HEK293T (cell line): ENCODE measurements at regions not wholly inside any gene's neighbourhood (a gene's known extent, or its start where the extent isn't known, plus 50 kb on each side); places are given as distances from the start of the nearest gene placed in this dataset.

ENCODE experiments used
- CTCF ChIA-PET: fragments of 350-600 bp; formaldehyde crosslinking; extraction: SDS; loops from one replicate; lab custom pipeline; 2021; ENCODE audit warnings: antibody characterized with exemption, inconsistent platforms; lab: Yijun Ruan, JAX
- POLR2A ChIA-PET: fragments of 350-600 bp; formaldehyde crosslinking; extraction: SDS; loops from one replicate; lab custom pipeline; 2020; ENCODE audit warnings: antibody characterized with exemption, inconsistent platforms; lab: Yijun Ruan, JAX
- DNase-seq: peaks from one replicate; pipeline ENCODE4 v3.0.0; 2012; ENCODE audit warnings: mixed read lengths; ENCODE audit errors: extremely low spot score
- ARNT ChIP-seq: fragments of 450-650 bp; IDR thresholded peaks from 2 replicates; pipeline ENCODE4 v1.6.1; 2017; ENCODE audit warnings: mild to moderate bottlenecking
- BHLHE40 ChIP-seq: fragments of 450-650 bp; IDR thresholded peaks from 2 replicates; pipeline ENCODE4 v1.6.1; 2016; ENCODE audit warnings: mild to moderate bottlenecking, moderate library complexity, borderline replicate concordance
- CTBP1 ChIP-seq: fragments of 450-650 bp; IDR thresholded peaks from 2 replicates; pipeline ENCODE4 v1.6.1; 2016; ENCODE audit warnings: borderline replicate concordance
- ELF4 ChIP-seq: fragments of 450-650 bp; IDR thresholded peaks from 2 replicates; pipeline ENCODE4 v1.6.1; 2017; ENCODE audit warnings: antibody characterized with exemption
- FOXA1 ChIP-seq: fragments of 450-650 bp; IDR thresholded peaks from 2 replicates; pipeline ENCODE4 v1.6.1; 2016; ENCODE audit warnings: mild to moderate bottlenecking
- FOXK2 ChIP-seq: fragments of 450-650 bp; IDR thresholded peaks from 2 replicates; pipeline ENCODE4 v1.6.1; 2016; ENCODE audit warnings: mild to moderate bottlenecking
- FOXM1 ChIP-seq: fragments of 450-650 bp; IDR thresholded peaks from 2 replicates; pipeline ENCODE4 v1.6.1; 2017; ENCODE audit warnings: mild to moderate bottlenecking, borderline replicate concordance
- HDGF ChIP-seq: fragments of 450-650 bp; IDR thresholded peaks from 2 replicates; pipeline ENCODE4 v1.6.1; 2017; ENCODE audit warnings: antibody characterized with exemption, borderline replicate concordance
- L3MBTL2 ChIP-seq: fragments of 450-650 bp; conservative IDR thresholded peaks from 2 replicates; pipeline ENCODE4 v1.6.1; 2016; ENCODE audit warnings: mild to moderate bottlenecking
- LEF1 ChIP-seq: fragments of 450-650 bp; IDR thresholded peaks from 2 replicates; pipeline ENCODE4 v1.6.1; 2017; ENCODE audit warnings: mild to moderate bottlenecking, borderline replicate concordance
- NFRKB ChIP-seq: fragments of 450-650 bp; IDR thresholded peaks from 2 replicates; pipeline ENCODE4 v1.6.1; 2016; ENCODE audit warnings: mild to moderate bottlenecking, moderate library complexity
- PKNOX1 ChIP-seq: fragments of 450-650 bp; IDR thresholded peaks from 2 replicates; pipeline ENCODE4 v1.6.1; 2016
- SP1 ChIP-seq: fragments of 450-650 bp; IDR thresholded peaks from 2 replicates; pipeline ENCODE4 v1.6.1; 2017
- SUZ12 ChIP-seq: fragments of 450-650 bp; IDR thresholded peaks from 2 replicates; pipeline ENCODE4 v1.6.1; 2016; ENCODE audit warnings: mild to moderate bottlenecking
- TARDBP ChIP-seq: fragments of 450-650 bp; IDR thresholded peaks from 2 replicates; pipeline ENCODE4 v1.6.1; 2016
- ZNF384 ChIP-seq: fragments of 450-650 bp; IDR thresholded peaks from 2 replicates; pipeline ENCODE4 v1.6.1; 2016

GRCh38 chr4:154958621-154959358, 177.7 kb downstream of the RBM46 start:
- ChIA-PET POLR2A (no interaction called here), CTCF (no interaction called here)
- no peak for DNase-seq
- no peak for TF ChIP-seq SP1
- TF ChIP-seq LEF1: no peak
- TF ChIP-seq FOXK2: no peak

GRCh38 chr4:154959756-154960155, 178.7 kb downstream of the RBM46 start:
- CTCF ChIA-PET: no interaction called here
- TF ChIP-seq FOXA1 (no peak), ARNT (no peak), L3MBTL2 (no peak), ZNF384 (no peak), ELF4 (no peak), LEF1 (no peak), TARDBP (no peak), HDGF (no peak), SUZ12 (no peak), PKNOX1 (no peak), SP1 (no peak), FOXK2 (no peak), CTBP1 (no peak)
- POLR2A ChIA-PET: no interaction called here
- DNase-seq: no peak

- CTCF ChIA-PET: no interaction called here
- POLR2A ChIA-PET: no interaction called here
- no peak for DNase-seq
- TF ChIP-seq NFRKB: no peak
- no peak for TF ChIP-seq PKNOX1
- no peak for TF ChIP-seq TARDBP
- TF ChIP-seq SP1: no peak
- TF ChIP-seq FOXM1: no peak
- TF ChIP-seq ELF4: no peak
- no peak for TF ChIP-seq BHLHE40
- no peak for TF ChIP-seq ZNF384
- TF ChIP-seq CTBP1: no peak
- TF ChIP-seq ARNT: no peak
- TF ChIP-seq LEF1: no peak
- no peak for TF ChIP-seq SUZ12
Observed at GRCh38 chr4:154960476-154960875, 179.4 kb downstream of the RBM46 start.

- no peak for DNase-seq
- ChIA-PET POLR2A (no interaction called here), CTCF (no interaction called here)
- TF ChIP-seq NFRKB: no peak
- no peak for TF ChIP-seq FOXA1
- TF ChIP-seq LEF1: no peak
- no peak for TF ChIP-seq FOXK2
- TF ChIP-seq SP1: no peak
- no peak for TF ChIP-seq ZNF384
- TF ChIP-seq CTBP1: no peak
- TF ChIP-seq L3MBTL2: no peak
- no peak for TF ChIP-seq PKNOX1
- TF ChIP-seq HDGF: no peak
- TF ChIP-seq TARDBP: no peak
- TF ChIP-seq ELF4: no peak
- no peak for TF ChIP-seq FOXM1
- TF ChIP-seq SUZ12: no peak
- no peak for TF ChIP-seq ARNT
Observed at GRCh38 chr4:154961263-154961662, 180.2 kb downstream of the RBM46 start.

- CTCF ChIA-PET: no interaction called here
- POLR2A ChIA-PET: no interaction called here
- no peak for TF ChIP-seq ZNF384
- DNase-seq: no peak
Observed at GRCh38 chr4:154973244-154974035, 192.4 kb downstream of the RBM46 start.

- CTCF ChIA-PET: no interaction called here
- DNase-seq: no peak
- POLR2A ChIA-PET: no interaction called here
- TF ChIP-seq SP1 (no peak), PKNOX1 (no peak), CTBP1 (no peak), ZNF384 (no peak)
Observed at GRCh38 chr4:154977228-154977627, 196.2 kb downstream of the RBM46 start.
